Kidney glomerular epithelial cell (primary cell): ENCODE measurements at regions not wholly inside any gene's neighbourhood (a gene's known extent, or its start where the extent isn't known, plus 50 kb on each side); places are given as distances from the start of the nearest gene placed in this dataset.
"Not testable (repeated sequence)": the region's sequence is repeated elsewhere in the genome, so short reads cannot be mapped to it uniquely, and the experiment has no call there.

Source experiments
- DNase-seq: peaks from one replicate; lab custom pipeline; 2025; lab: John Stamatoyannopoulos, UW

- DNase-seq: no peak
Measured at GRCh38 chr1:221998781-221999180, 256.9 kb upstream of the DUSP10 start.

GRCh38 chr1:221998186-221998612 is 256.3 kb upstream of the DUSP10 start:
- DNase-seq: no peak

GRCh38 chr1:221997012-221997411 is 255.1 kb upstream of the DUSP10 start:
- DNase-seq: peak; percentile 56

GRCh38 chr1:221994939-221995338 is 253.1 kb upstream of the DUSP10 start:
- peak; percentile 48 for DNase-seq

GRCh38 chr1:221994274-221994698 is 252.4 kb upstream of the DUSP10 start:
- DNase-seq: no peak

- no peak for DNase-seq
Measured at GRCh38 chr1:221993444-221993948, 251.6 kb upstream of the DUSP10 start.

GRCh38 chr1:221992427-221992826 is 250.5 kb upstream of the DUSP10 start:
- no peak for DNase-seq

GRCh38 chr1:221991221-221991620 is 249.3 kb upstream of the DUSP10 start:
- no peak for DNase-seq

GRCh38 chr1:221989741-221990140 is 247.9 kb upstream of the DUSP10 start:
- no peak for DNase-seq

- DNase-seq: no peak
Measured at GRCh38 chr1:221988829-221989228, 246.9 kb upstream of the DUSP10 start.

- DNase-seq: no peak
Measured at GRCh38 chr1:221987860-221988520, 246.1 kb upstream of the DUSP10 start.

GRCh38 chr1:221983444-221983843 is 241.6 kb upstream of the DUSP10 start:
- no peak for DNase-seq

- no peak for DNase-seq
Measured at GRCh38 chr1:221981461-221981860, 239.6 kb upstream of the DUSP10 start.

- no peak for DNase-seq
Measured at GRCh38 chr1:221979444-221980032, 237.6 kb upstream of the DUSP10 start.

GRCh38 chr1:221978631-221979334 is 236.9 kb upstream of the DUSP10 start:
- not testable (repeated sequence) for DNase-seq

GRCh38 chr1:221973787-221974186 is 231.9 kb upstream of the DUSP10 start:
- DNase-seq: not testable (repeated sequence)

GRCh38 chr1:221972276-221973235 is 230.7 kb upstream of the DUSP10 start:
- no peak for DNase-seq

- not testable (repeated sequence) for DNase-seq
Measured at GRCh38 chr1:221971035-221971434, 229.1 kb upstream of the DUSP10 start.

GRCh38 chr1:221969298-221969858 is 227.5 kb upstream of the DUSP10 start:
- DNase-seq: not testable (repeated sequence)

- DNase-seq: not testable (repeated sequence)
Measured at GRCh38 chr1:221967538-221967937, 225.6 kb upstream of the DUSP10 start.

- DNase-seq: not testable (repeated sequence)
Measured at GRCh38 chr1:221966888-221967287, 225.0 kb upstream of the DUSP10 start.
